WI38 (cell line): ENCODE measurements at regions not wholly inside any gene's neighbourhood (a gene's known extent, or its start where the extent isn't known, plus 50 kb on each side); places are given as distances from the start of the nearest gene placed in this dataset.
"Not testable (repeated sequence)": the region's sequence is repeated elsewhere in the genome, so short reads cannot be mapped to it uniquely, and the experiment has no call there.

ENCODE experiments used
- H3K4me3 ChIP-seq: 2 replicates; pipeline ENCODE4 v1.5.1; 2011; ENCODE audit warnings: low read depth, mild to moderate bottlenecking, control low read depth, low read length
- CTCF ChIP-seq: IDR thresholded peaks from 2 replicates; pipeline ENCODE4 v1.5.1; 2012; ENCODE audit warnings: low read depth, mild to moderate bottlenecking, control low read depth, low read length

GRCh38 chr17:33868899-33869298, 386.2 kb upstream of the CCL2 start:
- no peak overlapping the region for H3K4me3 ChIP-seq
- no peak for TF ChIP-seq CTCF

GRCh38 chr17:33870936-33871335, 384.1 kb upstream of the CCL2 start:
- no peak for TF ChIP-seq CTCF
- H3K4me3 ChIP-seq = no peak overlapping the region

GRCh38 chr17:33871720-33872540, 383.2 kb upstream of the CCL2 start:
- no peak overlapping the region for H3K4me3 ChIP-seq
- TF ChIP-seq CTCF = no peak

DNA sequence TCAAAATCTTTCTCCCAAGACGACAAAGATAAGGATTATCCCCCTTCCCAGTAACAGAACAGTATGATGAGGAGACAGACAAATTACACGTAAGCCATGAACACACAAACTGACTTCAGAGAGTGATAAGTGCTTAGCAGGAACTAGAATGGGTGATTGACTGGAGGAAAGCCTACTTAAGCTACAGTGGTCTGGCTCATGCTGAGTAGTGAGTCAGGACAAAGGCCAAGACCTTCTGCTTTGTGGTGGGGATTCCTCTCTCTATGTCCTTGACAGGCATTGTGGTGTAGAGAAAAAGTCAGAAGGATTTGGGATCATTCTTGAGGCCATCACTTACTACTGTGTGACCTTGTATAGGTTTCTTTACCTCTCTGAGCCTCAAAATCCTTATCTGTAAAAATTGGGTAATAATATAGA, 381.9 kb upstream of the CCL2 start:
- no peak for TF ChIP-seq CTCF
- H3K4me3 ChIP-seq = no peak overlapping the region

DNA sequence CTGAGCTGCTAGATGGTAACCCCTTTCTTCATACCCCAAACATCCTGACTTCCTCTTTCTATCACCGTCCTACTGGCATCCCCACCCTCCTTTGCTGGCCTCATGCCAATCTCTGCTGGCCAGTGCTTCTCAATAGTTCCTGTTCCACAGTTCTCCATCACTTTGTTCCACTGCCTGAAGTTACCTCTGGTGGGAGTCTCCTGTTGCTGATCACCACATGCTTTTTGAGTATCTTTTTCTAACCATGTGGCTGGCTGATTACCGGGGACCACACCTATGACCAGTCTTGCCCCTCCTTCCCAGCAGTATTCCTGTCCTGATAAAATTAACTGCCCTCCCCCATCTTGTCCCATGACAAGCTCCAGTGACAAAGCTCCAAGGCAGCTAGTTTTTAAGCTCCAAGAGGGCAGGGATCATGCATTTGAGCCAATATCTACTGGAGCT, 380.4 kb upstream of the CCL2 start:
- TF ChIP-seq CTCF = no peak
- no peak overlapping the region for H3K4me3 ChIP-seq

GRCh38 chr17:33875973-33876372, 379.1 kb upstream of the CCL2 start:
- H3K4me3 ChIP-seq = no peak overlapping the region
- TF ChIP-seq CTCF = no peak

GRCh38 chr17:33882273-33882672, 372.8 kb upstream of the CCL2 start:
- H3K4me3 ChIP-seq = not testable (repeated sequence)

- not testable (repeated sequence) for H3K4me3 ChIP-seq
Measured at GRCh38 chr17:33882677-33883076, 372.4 kb upstream of the CCL2 start.
